Posterior vena cava (tissue), 2 donors: ENCODE measurements at regions not wholly inside any gene's neighbourhood (a gene's known extent, or its start where the extent isn't known, plus 50 kb on each side); places are given as distances from the start of the nearest gene placed in this dataset.

ENCODE experiments used
- DNase-seq: peaks from one replicate; pipeline ENCODE4 v3.0.0-alpha.2; 2020; ENCODE audit warnings: low spot score
- intact Hi-C, 2 donors: fragments of 100-400 bp; cut with DNase I; formaldehyde crosslinking; loops; one replicate each; pipeline versions ENCODE4 v1.14.1 to v1.14.2; 2022 to 2023
- donor health status: DM: yes; HTN: yes; CAD: no.
- donor health status: DM: yes; HTN: yes; CAD: no.

DNA sequence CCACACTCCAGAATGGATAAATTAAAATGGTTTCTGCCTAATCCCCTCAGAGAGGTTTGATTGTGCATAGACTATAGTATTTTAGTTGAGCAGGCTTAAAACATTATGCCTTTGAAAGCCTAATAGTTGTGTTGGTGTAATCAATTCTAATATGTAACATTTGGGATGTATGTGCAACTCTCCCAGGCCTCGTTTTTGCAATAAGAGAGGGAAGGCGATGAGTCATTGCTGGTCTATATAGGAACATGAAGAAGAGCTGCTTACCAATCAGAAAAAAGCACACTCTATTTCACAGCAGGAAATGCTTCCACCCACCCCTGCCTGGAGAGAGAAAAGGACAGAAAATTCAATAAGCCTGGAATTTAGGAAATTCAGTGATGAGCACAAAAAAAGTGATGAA, 1424.0 kb upstream of the PIK3C3 start:
- intact Hi-C loops, result no loop called here
- no peak for DNase-seq

- intact Hi-C loops, result no loop called here
- no peak for DNase-seq
Measured at GRCh38 chr18:40529478-40529877, 1425.6 kb upstream of the PIK3C3 start.

- intact Hi-C loops, result no loop called here
- no peak for DNase-seq
Measured at GRCh38 chr18:40524881-40525280, 1430.2 kb upstream of the PIK3C3 start.

GRCh38 chr18:40523287-40523686, 1431.7 kb upstream of the PIK3C3 start:
- intact Hi-C loops, result no loop called here
- DNase-seq, result no peak

DNA sequence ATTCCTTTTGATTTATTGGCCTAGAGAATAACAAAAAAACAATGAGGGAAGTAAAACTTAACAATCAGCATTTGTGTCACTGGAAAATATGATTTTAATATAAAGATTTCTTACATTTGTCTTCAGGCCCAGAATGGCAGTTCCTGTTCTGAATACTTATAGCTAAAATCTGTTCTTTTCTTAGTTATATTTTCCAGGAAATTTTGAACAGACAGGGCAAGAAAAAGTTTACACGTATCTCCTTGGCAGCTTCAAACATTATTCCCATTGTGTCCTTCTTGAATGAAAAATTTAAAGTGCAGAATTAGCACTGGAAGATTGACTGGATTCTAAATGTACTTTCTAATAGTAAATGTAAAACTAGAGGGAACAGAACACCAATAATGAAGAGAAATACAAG, 1454.0 kb upstream of the PIK3C3 start:
- intact Hi-C loops, result no loop called here

GRCh38 chr18:40494603-40495002, 1460.4 kb upstream of the PIK3C3 start:
- intact Hi-C loops, result no loop called here
- no peak for DNase-seq

More for the DNA sequence above, 1454.0 kb upstream of the PIK3C3 start:
- DNase-seq, result no peak

- intact Hi-C loops, result no loop called here
- no peak for DNase-seq
Measured at GRCh38 chr18:40493316-40493715, 1461.7 kb upstream of the PIK3C3 start.

DNA sequence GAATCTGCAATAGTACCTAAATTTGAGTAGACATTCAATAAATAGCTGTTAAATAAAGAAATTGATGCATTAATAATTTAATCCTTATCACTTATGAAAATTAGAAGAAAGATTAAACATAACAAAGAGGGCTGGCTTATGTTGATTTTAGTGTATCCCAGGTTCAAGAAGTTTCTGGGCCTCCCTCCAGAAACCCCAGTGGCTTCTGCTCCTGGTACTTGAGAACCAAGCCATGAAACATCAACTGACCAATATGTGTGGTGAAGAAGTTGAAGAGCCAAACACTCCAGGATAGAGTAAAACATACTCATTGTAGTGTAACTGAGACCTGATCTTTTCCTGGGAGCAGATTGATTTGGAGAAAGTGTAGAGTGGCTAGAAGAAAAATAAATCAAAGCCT, 1465.7 kb upstream of the PIK3C3 start:
- intact Hi-C loops, result no loop called here
- DNase-seq, result no peak

GRCh38 chr18:40485318-40485717, 1469.7 kb upstream of the PIK3C3 start:
- intact Hi-C loops, result no loop called here
- DNase-seq, result no peak

DNA sequence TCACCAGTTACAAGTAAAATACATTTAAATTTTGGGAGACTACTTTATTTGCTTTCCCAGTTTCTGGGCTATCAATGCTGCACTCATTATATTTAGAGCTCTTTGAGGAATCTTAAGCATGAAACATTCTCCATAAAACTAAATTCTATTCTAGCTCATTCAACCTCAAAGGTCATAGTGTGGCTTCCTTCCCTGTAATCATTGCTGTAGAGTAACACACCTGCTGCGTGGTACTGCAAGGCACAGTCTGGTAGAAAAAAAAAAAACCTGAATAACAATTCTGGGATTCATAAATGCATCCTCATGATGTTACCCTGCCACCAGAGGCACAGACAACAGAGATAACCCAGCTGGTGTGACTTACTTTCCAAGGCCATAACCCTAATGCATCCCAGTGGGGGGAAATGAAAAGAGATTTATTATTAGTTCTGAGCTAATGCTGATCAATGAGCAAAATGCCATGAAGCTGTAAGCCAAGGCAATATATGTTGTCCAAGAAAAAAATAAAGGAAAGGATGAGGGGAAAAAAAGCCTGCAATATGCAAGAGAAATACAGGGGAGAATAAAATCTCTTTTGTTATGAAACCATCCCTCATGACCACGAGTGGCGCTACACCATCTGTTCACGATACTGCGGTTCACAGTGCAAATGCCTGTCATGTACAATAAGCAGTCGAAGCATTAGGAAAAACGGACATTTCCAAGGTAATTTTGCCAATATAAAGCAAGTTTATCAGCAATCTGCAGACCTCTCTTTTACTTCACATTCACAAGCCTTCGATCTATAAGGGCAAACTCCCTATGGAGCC, 1481.6 kb upstream of the PIK3C3 start:
- intact Hi-C loops, result no loop called here
- no peak for DNase-seq

- intact Hi-C loops, result no loop called here
- no peak for DNase-seq
Measured at GRCh38 chr18:40470723-40471122, 1484.3 kb upstream of the PIK3C3 start.

DNA sequence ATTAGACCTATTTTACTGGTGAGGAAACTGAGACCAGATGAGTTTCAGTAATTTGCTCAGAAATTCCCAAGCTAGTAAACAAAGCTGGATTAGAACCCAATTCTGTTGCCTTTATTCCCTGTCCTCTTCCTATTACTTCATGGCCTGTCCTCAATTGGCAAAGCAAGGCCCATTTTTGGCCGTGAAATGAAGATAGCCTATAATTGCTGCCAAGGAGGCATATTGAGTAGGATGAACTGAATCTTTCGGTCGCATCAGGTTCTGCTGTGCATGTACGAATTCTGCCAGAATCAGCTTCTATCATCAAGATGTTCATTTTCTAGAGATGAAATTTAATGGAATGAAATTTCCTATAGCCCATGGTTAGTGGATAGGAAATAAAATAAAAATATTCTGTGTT, 1485.2 kb upstream of the PIK3C3 start:
- intact Hi-C loops, result no loop called here
- DNase-seq, result no peak

GRCh38 chr18:40469316-40469715, 1485.7 kb upstream of the PIK3C3 start:
- intact Hi-C loops, result no loop called here
- DNase-seq, result no peak

GRCh38 chr18:40464032-40464431, 1491.0 kb upstream of the PIK3C3 start:
- intact Hi-C loops, result no loop called here

DNA sequence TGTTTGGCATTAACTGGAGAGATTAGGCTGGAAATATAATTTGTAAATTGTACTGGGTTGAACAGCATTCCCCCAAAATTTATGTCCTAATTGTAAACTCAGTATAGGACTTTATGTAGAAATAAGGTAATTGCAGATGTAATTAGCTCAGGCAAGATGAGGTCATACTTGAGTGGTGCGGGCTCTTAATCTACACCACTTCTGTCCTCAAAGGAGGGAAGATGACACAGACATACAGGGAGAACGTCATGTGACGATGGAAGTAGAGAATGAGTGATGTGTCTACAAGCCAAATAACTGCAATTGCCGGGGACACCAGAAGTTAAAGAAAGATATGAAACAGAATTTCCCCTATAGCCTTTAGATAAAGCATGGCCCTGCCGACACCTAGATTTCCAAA, 1501.1 kb upstream of the PIK3C3 start:
- intact Hi-C loops, result no loop called here
- no peak for DNase-seq

More at GRCh38 chr18:40464032-40464431, 1491.0 kb upstream of the PIK3C3 start:
- DNase-seq, result no peak

DNA sequence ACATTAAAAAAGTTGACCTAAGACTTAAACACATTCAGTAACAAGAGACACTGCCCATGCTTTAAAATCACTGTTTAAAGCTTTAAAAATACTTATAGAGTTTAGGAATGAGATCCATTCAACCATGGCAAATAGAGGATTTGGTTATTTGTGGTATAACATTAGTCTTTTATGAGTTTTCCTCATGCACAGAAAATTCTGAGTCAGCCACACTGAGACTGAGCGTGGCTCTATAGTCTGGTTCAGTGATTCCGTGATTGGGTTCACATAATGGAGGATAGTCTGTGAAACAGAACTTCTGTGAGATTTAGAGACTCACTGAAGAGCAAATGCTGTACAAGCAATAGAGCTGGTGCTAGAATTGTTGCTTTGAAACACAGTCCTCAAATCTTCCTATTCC, 1502.4 kb upstream of the PIK3C3 start:
- intact Hi-C loops, result no loop called here
- DNase-seq, result no peak

- DNase-seq, result no peak
- intact Hi-C loops, result no loop called here
Measured at GRCh38 chr18:40450751-40451150, 1504.3 kb upstream of the PIK3C3 start.

- no peak for DNase-seq
- intact Hi-C loops, result no loop called here
Measured at GRCh38 chr18:40447820-40448219, 1507.2 kb upstream of the PIK3C3 start.

DNA sequence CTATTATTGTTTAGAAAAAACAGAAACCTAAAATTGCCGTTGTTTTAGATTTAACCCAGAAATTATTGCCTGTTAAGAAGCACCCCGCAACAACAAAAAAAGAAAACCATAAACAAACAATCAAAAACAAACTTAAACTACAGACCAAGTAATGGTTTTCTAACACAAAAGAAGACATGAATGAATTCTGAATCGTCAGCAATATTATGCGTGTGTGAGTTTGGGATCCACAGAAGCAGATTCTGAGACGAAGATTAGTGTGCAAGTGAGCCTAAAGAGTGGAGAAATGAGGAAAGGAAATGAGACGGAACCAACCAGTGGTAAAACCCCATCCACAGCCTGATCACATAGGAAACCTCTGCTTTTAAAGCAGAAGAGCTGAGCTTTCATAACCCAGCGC, 1514.9 kb upstream of the PIK3C3 start:
- DNase-seq, result no peak
- intact Hi-C loops, result no loop called here

DNA sequence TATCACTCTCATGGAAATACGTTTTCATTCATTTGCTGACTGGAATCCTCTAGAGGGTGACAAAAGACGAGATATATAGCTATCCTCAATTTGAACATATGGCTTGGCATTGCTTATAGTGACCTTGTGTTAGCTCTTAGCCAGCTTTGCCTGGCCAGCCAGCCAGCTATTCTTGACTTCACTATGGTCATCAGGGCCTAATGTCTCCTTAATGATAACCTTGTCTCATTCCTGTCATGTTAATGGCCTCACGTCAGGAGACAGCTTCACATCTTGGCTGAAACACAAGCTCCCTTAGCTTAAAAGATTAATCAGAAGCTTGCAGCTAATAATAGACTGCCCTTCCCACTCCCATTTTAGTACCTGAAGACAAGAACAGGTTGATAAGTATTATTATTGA, 1517.5 kb upstream of the PIK3C3 start:
- DNase-seq, result no peak
- intact Hi-C loops, result no loop called here

GRCh38 chr18:40431071-40431985, 1523.7 kb upstream of the PIK3C3 start:
- no peak for DNase-seq
- intact Hi-C loops, result no loop called here
